ENCODE measurements at regions not wholly inside any gene's neighbourhood (a gene's known extent, or its start where the extent isn't known, plus 50 kb on each side); places are given as distances from the start of the nearest gene placed in this dataset.

DNA sequence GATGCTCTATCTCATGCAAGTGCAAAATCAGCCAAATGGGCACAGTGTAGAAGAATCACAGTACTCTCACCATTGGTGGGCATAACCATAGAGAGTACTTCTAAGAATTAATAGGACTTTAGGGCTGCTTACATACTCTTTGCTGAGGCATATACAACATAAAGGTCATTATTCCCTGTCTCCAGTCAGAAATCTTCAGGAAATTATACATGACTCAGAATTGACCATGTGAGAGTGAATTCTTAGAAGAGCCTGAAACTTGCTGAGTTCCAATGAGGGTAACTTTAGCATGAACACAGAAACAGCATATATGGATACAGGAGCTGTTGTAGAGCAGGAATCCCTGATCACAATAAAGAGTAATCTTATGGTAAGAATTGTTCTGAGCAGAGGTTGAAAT lies 498.7 kb downstream of the TENT5A start:
- Histone ChIP-seq H3K27ac (ENCODE audit: low read depth, low read length) (no peak overlapping the region), H3K4me3 (ENCODE audit: low read depth in 1 of 5, low read length in 5 of 5) (no peak overlapping the region), H3K9me3 (ENCODE audit: control insufficient read depth in 5 of 5, low read length in 5 of 5) (peaks cover 0 to 3% (median 0%) of the 10 kb centered on the region in 5 donors), H3K36me3 (ENCODE audit: control insufficient read depth in 5 of 5, insufficient read depth in 5 of 5, low read length in 5 of 5) (no peaks in the 10 kb centered on the region), H3K4me1 (ENCODE audit: control insufficient read depth in 5 of 5, insufficient read depth in 5 of 5, low read length in 5 of 5) (no peaks in the 10 kb centered on the region), H3K9ac (ENCODE audit: low read length in 5 of 5) (no peak overlapping the region), H3K27me3 (ENCODE audit: control insufficient read depth in 5 of 5, insufficient read depth in 4 of 5, low read length in 5 of 5) (no peaks in the 10 kb centered on the region)

DNA sequence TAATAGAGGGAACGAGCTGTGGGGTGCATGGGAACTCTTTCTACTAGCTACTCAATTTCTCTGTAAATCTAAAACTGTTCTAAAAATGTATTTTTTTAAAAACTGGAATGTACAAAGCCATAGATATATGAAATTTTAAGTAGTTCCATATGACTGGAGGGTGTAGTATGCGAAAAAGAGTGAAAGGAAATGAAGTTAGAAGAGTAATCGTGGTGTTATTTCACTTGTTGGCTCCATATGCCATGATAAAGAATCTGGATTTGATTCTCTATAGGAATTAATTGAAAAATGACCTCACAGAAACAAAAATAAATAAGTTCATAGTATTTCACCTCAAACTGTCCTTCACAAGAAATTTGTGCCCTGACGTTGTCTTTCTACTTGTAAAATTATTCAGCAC lies 500.2 kb downstream of the TENT5A start:
- Histone ChIP-seq H3K4me1 (ENCODE audit: control insufficient read depth in 5 of 5, insufficient read depth in 5 of 5, low read length in 5 of 5) (no peaks in the 10 kb centered on the region), H3K4me3 (ENCODE audit: low read depth in 1 of 5, low read length in 5 of 5) (no peak overlapping the region), H3K27me3 (ENCODE audit: control insufficient read depth in 5 of 5, insufficient read depth in 4 of 5, low read length in 5 of 5) (no peaks in the 10 kb centered on the region), H3K9ac (ENCODE audit: low read length in 5 of 5) (no peak overlapping the region), H3K27ac (ENCODE audit: low read depth, low read length) (no peak overlapping the region), H3K9me3 (ENCODE audit: control insufficient read depth in 5 of 5, low read length in 5 of 5) (no peaks in the 10 kb centered on the region), H3K36me3 (ENCODE audit: control insufficient read depth in 5 of 5, insufficient read depth in 5 of 5, low read length in 5 of 5) (no peaks in the 10 kb centered on the region)

DNA sequence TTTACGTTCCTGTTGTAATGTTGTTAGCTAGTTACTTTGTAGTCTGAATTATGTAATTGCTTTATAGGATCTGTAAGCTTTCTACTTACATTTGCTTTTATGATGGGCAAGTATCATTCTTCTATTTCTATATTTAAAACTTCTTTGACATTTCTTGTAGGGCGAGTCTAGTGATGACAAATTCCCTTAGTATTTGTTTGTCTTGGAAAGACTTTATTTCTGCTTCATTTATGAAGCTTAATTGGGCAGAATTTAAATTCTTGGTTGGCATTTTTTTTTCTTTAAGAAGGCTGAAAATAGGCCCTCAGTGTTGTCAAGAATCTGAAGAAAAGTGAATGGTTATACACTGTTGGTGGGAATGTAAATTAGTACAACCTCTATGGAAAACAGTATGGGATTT lies 506.3 kb downstream of the TENT5A start:
- H3K4me3 ChIP-seq (ENCODE audit: low read depth in 1 of 5, low read length in 5 of 5) = no peak overlapping the region
- H3K27me3 ChIP-seq (ENCODE audit: control insufficient read depth in 5 of 5, insufficient read depth in 4 of 5, low read length in 5 of 5) = no peaks in the 10 kb centered on the region
- H3K9me3 ChIP-seq (ENCODE audit: control insufficient read depth in 5 of 5, low read length in 5 of 5) = peaks cover 0 to 5% (median 2%) of the 10 kb centered on the region in 5 donors
- H3K36me3 ChIP-seq (ENCODE audit: control insufficient read depth in 5 of 5, insufficient read depth in 5 of 5, low read length in 5 of 5) = no peaks in the 10 kb centered on the region
- H3K27ac ChIP-seq (ENCODE audit: low read depth, low read length) = no peak overlapping the region
- H3K4me1 ChIP-seq (ENCODE audit: control insufficient read depth in 5 of 5, insufficient read depth in 5 of 5, low read length in 5 of 5) = no peaks in the 10 kb centered on the region
- H3K9ac ChIP-seq (ENCODE audit: low read length in 5 of 5) = no peak overlapping the region

DNA sequence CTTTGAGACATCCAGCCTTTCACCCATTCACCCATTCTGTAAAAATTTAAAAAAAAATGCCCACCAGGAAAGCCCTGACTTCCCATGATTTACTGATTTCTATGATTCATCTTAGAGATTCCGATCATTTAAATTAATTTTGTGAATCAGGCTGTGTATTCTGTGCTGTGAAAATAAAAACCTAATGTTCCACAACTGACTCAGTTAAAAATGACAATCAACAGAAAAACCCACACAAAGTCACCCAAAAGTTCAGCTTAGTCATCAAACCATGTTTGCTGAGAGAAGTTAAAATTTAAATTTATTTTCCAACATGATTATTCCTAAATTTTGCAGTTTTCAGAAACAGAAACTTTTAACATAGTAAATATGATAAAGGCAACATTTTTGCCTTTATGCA lies 509.9 kb downstream of the TENT5A start:
- Histone ChIP-seq H3K9me3 (ENCODE audit: control insufficient read depth in 5 of 5, low read length in 5 of 5) (peaks cover 0 to 5% (median 2%) of the 10 kb centered on the region in 5 donors), H3K27me3 (ENCODE audit: control insufficient read depth in 5 of 5, insufficient read depth in 4 of 5, low read length in 5 of 5) (no peaks in the 10 kb centered on the region), H3K27ac (ENCODE audit: low read depth, low read length) (no peak overlapping the region), H3K36me3 (ENCODE audit: control insufficient read depth in 5 of 5, insufficient read depth in 5 of 5, low read length in 5 of 5) (no peaks in the 10 kb centered on the region), H3K9ac (ENCODE audit: low read length in 5 of 5) (no peak overlapping the region), H3K4me3 (ENCODE audit: low read depth in 1 of 5, low read length in 5 of 5) (no peak overlapping the region), H3K4me1 (ENCODE audit: control insufficient read depth in 5 of 5, insufficient read depth in 5 of 5, low read length in 5 of 5) (no peaks in the 10 kb centered on the region)

DNA sequence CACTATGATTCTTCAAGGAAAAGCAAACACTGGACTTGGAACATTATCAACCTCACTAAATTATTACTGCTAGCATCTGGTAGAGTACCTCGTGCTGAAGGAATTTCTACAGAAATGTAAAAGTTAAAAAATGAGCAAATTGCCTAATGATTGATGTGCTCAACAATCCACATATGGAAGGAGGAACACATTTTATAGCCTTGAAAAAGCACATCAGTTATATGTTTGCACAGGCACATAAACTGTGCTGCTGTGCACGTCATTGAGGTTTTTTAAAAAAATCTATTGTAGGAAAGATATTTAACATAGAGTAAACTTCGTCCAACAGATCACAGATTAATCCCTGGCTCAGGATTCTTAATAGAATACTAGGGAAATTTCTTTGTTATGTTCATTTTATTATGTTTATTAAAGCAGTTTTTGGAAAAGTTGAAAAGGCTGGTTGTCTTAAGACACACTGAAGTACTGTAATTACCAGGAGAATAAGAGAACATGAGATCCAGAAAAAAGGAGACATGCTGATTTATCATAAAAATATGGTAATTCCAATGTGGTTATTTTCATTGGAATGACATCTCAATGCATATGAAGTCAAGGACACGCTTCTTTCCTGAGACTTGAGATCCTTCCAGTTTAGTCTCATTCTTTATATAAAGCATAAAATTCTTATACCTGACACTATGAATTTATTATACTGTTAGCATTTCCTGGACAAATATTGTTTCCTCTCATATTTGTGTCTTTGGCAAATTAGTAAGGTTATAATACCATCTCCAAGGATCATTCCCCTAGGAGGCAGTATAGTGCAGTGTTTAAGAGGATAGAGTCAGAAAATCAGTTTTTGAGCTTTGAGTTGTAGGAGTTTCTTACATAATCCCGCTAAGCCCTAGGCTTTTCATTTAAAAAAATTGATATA lies 511.1 kb downstream of the TENT5A start:
- H3K4me1 ChIP-seq (ENCODE audit: control insufficient read depth in 5 of 5, insufficient read depth in 5 of 5, low read length in 5 of 5) = no peaks in the 10 kb centered on the region
- no peaks in the 10 kb centered on the region for H3K36me3 ChIP-seq (ENCODE audit: control insufficient read depth in 5 of 5, insufficient read depth in 5 of 5, low read length in 5 of 5)
- H3K4me3 ChIP-seq (ENCODE audit: low read depth in 1 of 5, low read length in 5 of 5) = no peak overlapping the region
- H3K9ac ChIP-seq (ENCODE audit: low read length in 5 of 5) = no peak overlapping the region
- no peak overlapping the region for H3K27ac ChIP-seq (ENCODE audit: low read depth, low read length)
- H3K9me3 ChIP-seq (ENCODE audit: control insufficient read depth in 5 of 5, low read length in 5 of 5) = peaks cover 0 to 1% (median 0%) of the 10 kb centered on the region in 5 donors
- H3K27me3 ChIP-seq (ENCODE audit: control insufficient read depth in 5 of 5, insufficient read depth in 4 of 5, low read length in 5 of 5) = no peaks in the 10 kb centered on the region

DNA sequence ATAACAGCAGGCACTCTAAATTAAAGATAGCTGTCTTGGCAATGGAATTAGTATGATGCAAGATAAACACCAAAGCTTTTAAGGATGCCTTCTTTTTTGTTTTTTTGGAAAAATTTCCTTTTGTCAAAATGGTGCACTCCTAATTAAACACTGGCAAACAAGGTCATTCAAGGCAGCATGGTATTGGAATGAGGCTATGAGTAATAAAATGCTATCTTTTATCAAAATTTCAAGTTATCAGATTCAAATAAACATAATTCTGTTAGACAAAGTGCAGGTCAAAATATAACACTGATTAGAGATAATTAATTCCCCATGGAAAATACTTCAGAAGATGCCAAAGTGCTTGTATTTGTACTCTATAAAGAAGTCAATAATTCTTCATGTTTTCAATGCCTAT lies 514.1 kb downstream of the TENT5A start:
- no peaks in the 10 kb centered on the region for H3K9me3 ChIP-seq (ENCODE audit: control insufficient read depth in 5 of 5, low read length in 5 of 5)
- H3K27me3 ChIP-seq (ENCODE audit: control insufficient read depth in 5 of 5, insufficient read depth in 4 of 5, low read length in 5 of 5) = no peaks in the 10 kb centered on the region
- no peaks in the 10 kb centered on the region for H3K4me1 ChIP-seq (ENCODE audit: control insufficient read depth in 5 of 5, insufficient read depth in 5 of 5, low read length in 5 of 5)
- no peaks in the 10 kb centered on the region for H3K36me3 ChIP-seq (ENCODE audit: control insufficient read depth in 5 of 5, insufficient read depth in 5 of 5, low read length in 5 of 5)
- H3K4me3 ChIP-seq (ENCODE audit: low read depth in 1 of 5, low read length in 5 of 5) = no peak overlapping the region
- H3K27ac ChIP-seq (ENCODE audit: low read depth, low read length) = no peak overlapping the region
- no peak overlapping the region for H3K9ac ChIP-seq (ENCODE audit: low read length in 5 of 5)

DNA sequence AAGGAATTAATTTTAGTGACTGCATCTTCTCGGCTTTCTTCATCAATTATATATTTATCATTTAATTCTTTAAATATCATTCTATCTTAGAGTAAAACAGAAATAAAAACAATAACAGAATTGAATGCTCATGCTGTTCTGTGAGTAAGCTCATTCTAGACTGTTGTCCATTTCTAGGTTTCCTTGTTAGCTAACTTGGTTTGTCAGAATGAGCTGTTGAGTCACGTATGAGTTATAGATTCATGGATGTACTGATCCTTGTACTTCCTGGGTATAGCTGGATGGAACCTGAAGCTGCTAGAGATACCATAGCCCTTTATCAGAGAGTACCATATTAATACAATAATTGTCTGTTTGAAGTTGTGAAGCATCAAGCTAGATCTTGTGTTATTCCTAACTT lies 515.3 kb downstream of the TENT5A start:
- no peaks in the 10 kb centered on the region for H3K9me3 ChIP-seq (ENCODE audit: control insufficient read depth in 5 of 5, low read length in 5 of 5)
- no peak overlapping the region for H3K9ac ChIP-seq (ENCODE audit: low read length in 5 of 5)
- H3K36me3 ChIP-seq (ENCODE audit: control insufficient read depth in 5 of 5, insufficient read depth in 5 of 5, low read length in 5 of 5) = no peaks in the 10 kb centered on the region
- no peaks in the 10 kb centered on the region for H3K27me3 ChIP-seq (ENCODE audit: control insufficient read depth in 5 of 5, insufficient read depth in 4 of 5, low read length in 5 of 5)
- H3K27ac ChIP-seq (ENCODE audit: low read depth, low read length) = no peak overlapping the region
- H3K4me3 ChIP-seq (ENCODE audit: low read depth in 1 of 5, low read length in 5 of 5) = no peak overlapping the region
- H3K4me1 ChIP-seq (ENCODE audit: control insufficient read depth in 5 of 5, insufficient read depth in 5 of 5, low read length in 5 of 5) = no peaks in the 10 kb centered on the region

DNA sequence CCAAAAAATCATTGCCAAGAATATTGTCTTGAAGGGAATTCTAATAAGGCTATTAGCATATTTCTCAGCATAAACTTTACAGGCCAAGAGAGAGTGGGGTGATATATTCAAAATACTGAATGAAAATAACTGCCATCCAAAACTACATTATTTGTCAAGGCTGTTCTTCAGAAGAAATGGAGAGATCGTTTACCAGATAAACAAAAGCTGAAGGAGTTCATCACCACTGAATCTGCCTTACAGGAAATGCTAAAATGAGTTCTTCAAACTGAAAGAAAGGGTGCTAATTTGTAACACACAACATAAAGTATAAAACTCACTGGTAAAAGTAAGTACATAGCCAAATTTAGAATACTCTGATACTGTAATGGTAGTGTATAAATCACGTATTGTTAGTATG lies 517.0 kb downstream of the TENT5A start:
- H3K36me3 ChIP-seq (ENCODE audit: control insufficient read depth in 5 of 5, insufficient read depth in 5 of 5, low read length in 5 of 5) = no peaks in the 10 kb centered on the region
- H3K4me1 ChIP-seq (ENCODE audit: control insufficient read depth in 5 of 5, insufficient read depth in 5 of 5, low read length in 5 of 5) = no peaks in the 10 kb centered on the region
- no peak overlapping the region for H3K4me3 ChIP-seq (ENCODE audit: low read depth in 1 of 5, low read length in 5 of 5)
- no peak overlapping the region for H3K9ac ChIP-seq (ENCODE audit: low read length in 5 of 5)
- H3K27ac ChIP-seq (ENCODE audit: low read depth, low read length) = no peak overlapping the region
- no peaks in the 10 kb centered on the region for H3K27me3 ChIP-seq (ENCODE audit: control insufficient read depth in 5 of 5, insufficient read depth in 4 of 5, low read length in 5 of 5)
- no peaks in the 10 kb centered on the region for H3K9me3 ChIP-seq (ENCODE audit: control insufficient read depth in 5 of 5, low read length in 5 of 5)

DNA sequence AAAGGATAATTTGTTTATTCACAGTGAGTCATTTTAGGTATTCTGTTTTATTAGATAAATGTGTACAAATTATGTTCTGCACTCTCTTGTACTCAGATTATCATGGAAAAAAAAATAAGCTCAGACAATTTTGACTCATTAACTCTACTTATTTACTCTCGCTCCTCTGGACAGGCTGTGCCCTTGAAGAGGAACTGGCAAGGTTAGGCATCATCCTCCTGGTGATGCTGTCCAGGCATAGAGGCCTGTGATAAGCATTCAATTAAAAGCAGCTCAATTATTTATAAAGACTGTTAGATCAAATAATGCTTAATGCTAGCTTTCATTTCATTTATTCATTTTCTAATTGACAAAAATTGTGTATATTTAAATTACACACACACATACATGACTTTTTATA lies 518.5 kb downstream of the TENT5A start:
- H3K4me1 ChIP-seq (ENCODE audit: control insufficient read depth in 5 of 5, insufficient read depth in 5 of 5, low read length in 5 of 5) = peaks cover 0 to 4% (median 0%) of the 10 kb centered on the region in 5 donors
- no peaks in the 10 kb centered on the region for H3K27me3 ChIP-seq (ENCODE audit: control insufficient read depth in 5 of 5, insufficient read depth in 4 of 5, low read length in 5 of 5)
- no peaks in the 10 kb centered on the region for H3K36me3 ChIP-seq (ENCODE audit: control insufficient read depth in 5 of 5, insufficient read depth in 5 of 5, low read length in 5 of 5)
- no peak overlapping the region for H3K9ac ChIP-seq (ENCODE audit: low read length in 5 of 5)
- no peaks in the 10 kb centered on the region for H3K9me3 ChIP-seq (ENCODE audit: control insufficient read depth in 5 of 5, low read length in 5 of 5)
- no peak overlapping the region for H3K27ac ChIP-seq (ENCODE audit: low read depth, low read length)
- no peak overlapping the region for H3K4me3 ChIP-seq (ENCODE audit: low read depth in 1 of 5, low read length in 5 of 5)

DNA sequence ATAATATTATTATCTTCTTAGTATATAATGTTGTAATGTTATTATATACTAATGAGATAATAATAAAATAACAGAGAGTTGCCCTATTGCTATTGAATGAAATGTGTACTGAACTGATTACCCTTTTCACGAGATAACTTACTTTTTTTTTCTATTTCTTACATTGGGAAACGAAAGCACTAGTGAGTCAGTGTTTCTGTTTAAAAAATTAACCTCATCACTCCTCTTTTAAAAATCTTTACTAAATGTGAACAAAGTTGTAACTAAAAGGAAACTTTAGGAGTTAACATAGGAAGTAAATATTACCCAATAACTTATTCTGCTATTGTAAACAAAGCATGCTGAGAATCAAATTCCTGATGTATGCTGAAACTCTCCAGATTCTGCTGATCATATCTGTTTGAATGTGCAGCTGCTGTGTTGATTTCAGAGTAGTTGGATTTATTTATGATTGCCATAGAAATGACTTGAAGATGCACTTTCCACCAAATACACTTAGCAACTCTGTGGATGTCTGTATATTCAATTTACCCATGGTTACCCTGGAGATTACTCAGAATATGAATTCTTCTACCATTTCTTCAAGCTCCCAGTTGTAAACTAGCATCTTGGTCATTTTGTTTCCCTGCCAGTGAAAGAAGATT lies 523.4 kb downstream of the TENT5A start:
- no peaks in the 10 kb centered on the region for H3K27me3 ChIP-seq (ENCODE audit: control insufficient read depth in 5 of 5, insufficient read depth in 4 of 5, low read length in 5 of 5)
- H3K27ac ChIP-seq (ENCODE audit: low read depth, low read length) = no peak overlapping the region
- no peak overlapping the region for H3K9ac ChIP-seq (ENCODE audit: low read length in 5 of 5)
- peaks cover 0 to 4% (median 0%) of the 10 kb centered on the region in 5 donors for H3K4me1 ChIP-seq (ENCODE audit: control insufficient read depth in 5 of 5, insufficient read depth in 5 of 5, low read length in 5 of 5)
- no peaks in the 10 kb centered on the region for H3K36me3 ChIP-seq (ENCODE audit: control insufficient read depth in 5 of 5, insufficient read depth in 5 of 5, low read length in 5 of 5)
- H3K4me3 ChIP-seq (ENCODE audit: low read depth in 1 of 5, low read length in 5 of 5) = no peak overlapping the region
- no peaks in the 10 kb centered on the region for H3K9me3 ChIP-seq (ENCODE audit: control insufficient read depth in 5 of 5, low read length in 5 of 5)
